Naive thymus-derived CD4-positive, alpha-beta T cell (primary cell): ENCODE measurements at regions not wholly inside any gene's neighbourhood (a gene's known extent, or its start where the extent isn't known, plus 50 kb on each side); places are given as distances from the start of the nearest gene placed in this dataset.
"Not testable (repeated sequence)": the region's sequence is repeated elsewhere in the genome, so short reads cannot be mapped to it uniquely, and the experiment has no call there.

ENCODE experiments used
- ATAC-seq: fragments of 150-1000 bp; cut with Tn5 transposase; 2 replicates; pipeline ENCODE4 v1.10.0; 2021; ENCODE audit warnings: mild to moderate bottlenecking, moderate library complexity
- CTCF ChIA-PET: fragments of 350-600 bp; sonication (Branson Sonifier 250); formaldehyde crosslinking; loops from one replicate; lab custom pipeline; 2021; ENCODE audit warnings: antibody characterized with exemption; lab: Charles Lee
- POLR2A ChIA-PET: fragments of 350-600 bp; sonication (Branson Sonifier 250); formaldehyde crosslinking; loops from one replicate; lab custom pipeline; 2021; ENCODE audit warnings: antibody characterized with exemption, inconsistent platforms; lab: Charles Lee
- DNase-seq, 9 donors: peaks; one replicate each; pipeline versions ENCODE4 v3.0.0 to v3.0.0-alpha.2; 2020 to 2022; ENCODE audit warnings: mixed read lengths in 1 of 9
- H3K27ac ChIP-seq: one replicate; pipeline ENCODE4 v1.7.0; 2013; ENCODE audit warnings: mild to moderate bottlenecking, low read depth, low read length, moderate library complexity
- H3K27me3 ChIP-seq, 2 donors: one replicate each; pipeline ENCODE4 v1.7.0; 2013; ENCODE audit warnings: low read length in 2 of 2, mild to moderate bottlenecking in 2 of 2, moderate library complexity in 2 of 2; ENCODE audit not compliant: control insufficient read depth in 2 of 2, insufficient read depth in 2 of 2
- H3K36me3 ChIP-seq, 3 experiments: 1 replicate in 2 of 3; 2 replicates in 1 of 3; pipeline ENCODE4 v1.7.0; 2013; ENCODE audit warnings: low read length in 3 of 3, mild to moderate bottlenecking in 3 of 3, moderate library complexity in 1 of 3; ENCODE audit not compliant: insufficient read depth in 3 of 3, control insufficient read depth in 2 of 3
- H3K4me1 ChIP-seq, 2 donors: one replicate each; pipeline ENCODE4 v1.7.0; 2013; ENCODE audit warnings: low read length in 2 of 2, mild to moderate bottlenecking in 2 of 2, moderate library complexity in 1 of 2; ENCODE audit not compliant: control insufficient read depth in 2 of 2, insufficient read depth in 2 of 2
- H3K4me3 ChIP-seq: 2 replicates; pipeline ENCODE4 v1.7.0; 2013; ENCODE audit warnings: mild to moderate bottlenecking, low read length
- H3K9me3 ChIP-seq, 3 experiments: 1 replicate in 2 of 3; 2 replicates in 1 of 3; pipeline ENCODE4 v1.7.0; 2013; ENCODE audit warnings: low read length in 3 of 3; ENCODE audit not compliant: control insufficient read depth in 2 of 3
- H3K27ac Mint-ChIP-seq, 9 donors: one replicate each; pipeline ENCODE4 v1.8.0; 2020 to 2022; ENCODE audit warnings: mixed read lengths in 9 of 9, mild to moderate bottlenecking in 8 of 9, moderate library complexity in 5 of 9, inconsistent platforms in 2 of 9
- H3K27me3 Mint-ChIP-seq, 5 donors: one replicate each; pipeline ENCODE4 v1.8.0; 2021 to 2022; ENCODE audit warnings: mixed read lengths in 5 of 5, mild to moderate bottlenecking in 1 of 5
- H3K36me3 Mint-ChIP-seq, 5 donors: one replicate each; pipeline ENCODE4 v1.8.0; 2020 to 2022; ENCODE audit warnings: mixed read lengths in 5 of 5, mild to moderate bottlenecking in 3 of 5, inconsistent platforms in 1 of 5
- H3K4me1 Mint-ChIP-seq, 7 donors: one replicate each; pipeline ENCODE4 v1.8.0; 2020 to 2022; ENCODE audit warnings: mixed read lengths in 7 of 7, mild to moderate bottlenecking in 3 of 7, inconsistent platforms in 1 of 7
- H3K4me3 Mint-ChIP-seq, 10 donors: one replicate each; pipeline ENCODE4 v1.8.0; 2020 to 2022; ENCODE audit warnings: mild to moderate bottlenecking in 10 of 10, mixed read lengths in 10 of 10, moderate library complexity in 6 of 10, inconsistent platforms in 2 of 10
- H3K9me3 Mint-ChIP-seq, 11 donors: one replicate each; pipeline ENCODE4 v1.8.0; 2020 to 2022; ENCODE audit warnings: mixed read lengths in 11 of 11, mild to moderate bottlenecking in 4 of 11, inconsistent platforms in 1 of 11, moderate library complexity in 1 of 11
- intact Hi-C, 2 donors: fragments of 100-400 bp; cut with micrococcal nuclease; formaldehyde crosslinking; loops; one replicate each; pipeline ENCODE4 v1.15.1; 2023

DNA sequence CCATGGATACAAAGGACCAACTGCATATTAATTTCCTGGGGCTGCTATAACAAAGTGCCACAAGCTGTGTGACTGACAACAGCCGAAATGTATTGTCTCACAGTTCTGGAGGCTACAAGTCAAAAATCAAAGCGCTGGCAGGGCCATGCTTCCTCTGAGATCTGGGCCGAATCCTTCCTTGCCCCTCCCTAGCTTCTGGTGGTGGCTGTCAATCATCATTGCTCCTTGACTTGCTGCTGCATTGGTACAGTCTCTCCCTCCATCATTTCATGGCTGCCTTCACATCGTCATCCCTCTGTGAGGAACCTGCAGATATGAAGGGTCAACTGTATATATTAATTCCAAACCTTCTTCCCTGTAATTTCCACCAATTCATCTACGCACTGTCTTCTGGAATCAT, 118.3 kb downstream of the EXOC5 start:
- no peaks in the 10 kb centered on the region for H3K9me3 Mint-ChIP-seq
- CTCF ChIA-PET, result interaction anchor here (0.9 kb wide), 1 partner anchor 21 kb away, joined by 3 read pairs; no protein-coding TSS in a partner anchor

DNA sequence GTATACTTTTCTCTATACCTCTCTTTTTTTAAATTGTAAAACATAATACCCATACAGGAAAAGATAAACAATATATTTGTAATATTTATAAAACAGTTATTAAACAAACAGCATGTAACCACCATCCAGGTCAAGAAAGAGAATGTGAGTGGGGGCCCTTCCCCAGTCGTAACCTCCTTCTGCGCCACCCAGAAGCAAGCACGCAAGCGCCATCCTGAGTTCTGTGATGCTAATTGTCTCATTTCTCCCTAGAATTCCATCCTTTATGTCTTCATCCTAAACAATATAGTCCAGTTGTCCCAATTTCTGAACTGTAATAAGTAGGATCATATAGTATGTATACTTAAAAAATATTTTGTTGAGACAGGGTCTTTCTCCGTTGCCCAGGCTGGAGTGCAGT, 129.5 kb downstream of the EXOC5 start:
- peaks cover 0 to 11% (median 0%) of the 10 kb centered on the region in 5 donors for H3K27me3 Mint-ChIP-seq
- Histone ChIP-seq H3K4me1 (no peaks in the 10 kb centered on the region), H3K27ac (no peak overlapping the region), H3K36me3 (no peaks in the 10 kb centered on the region), H3K27me3 (no peaks in the 10 kb centered on the region), H3K4me3 (no peak overlapping the region), H3K9me3 (no peaks in the 10 kb centered on the region)
- H3K9me3 Mint-ChIP-seq, result peaks cover 0 to 5% (median 0%) of the 10 kb centered on the region in 11 donors
- H3K4me3 Mint-ChIP-seq, result no peak overlapping the region
- CTCF ChIA-PET, result no interaction called here
- no peak for ATAC-seq
- no peak for DNase-seq
- intact Hi-C loops, result no loop called here
- H3K4me1 Mint-ChIP-seq, result peaks cover 0 to 1% (median 0%) of the 10 kb centered on the region in 7 donors
- POLR2A ChIA-PET, result no interaction called here
- no peaks in the 10 kb centered on the region for H3K36me3 Mint-ChIP-seq
- no peak overlapping the region for H3K27ac Mint-ChIP-seq

More for the DNA sequence above, 118.3 kb downstream of the EXOC5 start:
- no peaks in the 10 kb centered on the region for H3K36me3 Mint-ChIP-seq
- POLR2A ChIA-PET, result no interaction called here
- H3K27ac ChIP-seq, result no peak overlapping the region
- no peaks in the 10 kb centered on the region for H3K9me3 ChIP-seq
- peaks cover 3 to 18% (median 14%) of the 10 kb centered on the region in 5 donors for H3K27me3 Mint-ChIP-seq
- ATAC-seq (no peak), DNase-seq (no peak)
- no peaks in the 10 kb centered on the region for H3K4me1 Mint-ChIP-seq
- no peaks in the 10 kb centered on the region for H3K4me1 ChIP-seq
- no peaks in the 10 kb centered on the region for H3K36me3 ChIP-seq
- H3K4me3 ChIP-seq, result no peak overlapping the region
- intact Hi-C loops, result no loop called here
- no peak overlapping the region for H3K4me3 Mint-ChIP-seq
- no peaks in the 10 kb centered on the region for H3K27me3 ChIP-seq
- H3K27ac Mint-ChIP-seq, result no peak overlapping the region

DNA sequence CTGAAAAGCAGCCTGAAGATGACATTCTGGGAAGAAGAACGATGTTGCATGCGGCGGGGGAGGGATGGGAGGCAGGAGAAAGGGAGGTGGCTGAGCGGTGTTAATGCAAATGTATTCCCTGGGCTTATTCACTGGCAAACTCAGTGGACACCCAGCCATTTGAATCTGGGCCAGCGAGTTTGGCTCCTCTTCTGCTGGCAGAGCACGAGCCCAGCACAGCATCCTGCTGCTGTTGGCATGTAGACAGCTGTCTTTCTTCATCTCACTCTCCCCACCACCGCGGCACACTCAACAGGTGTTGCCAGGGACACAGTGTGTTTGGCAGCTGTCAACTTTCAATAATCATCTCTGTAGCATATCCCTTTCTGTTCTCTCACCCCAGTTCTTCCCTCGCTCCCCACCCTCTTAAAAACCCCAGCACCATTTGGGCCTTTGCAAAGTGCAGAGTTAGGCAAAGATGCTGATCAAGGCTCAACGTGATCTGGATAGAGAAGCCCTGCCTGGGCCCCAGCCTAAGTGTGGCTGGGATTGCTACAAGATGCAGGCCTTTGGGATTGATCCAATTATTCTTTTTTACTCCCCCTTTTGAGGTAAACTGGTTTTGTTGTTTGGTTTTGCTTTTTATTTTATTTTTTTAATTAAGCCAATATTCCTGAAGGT, 131.9 kb downstream of the EXOC5 start:
- H3K27ac Mint-ChIP-seq, result peak overlapping the region in 1 of 9 donors; percentile 51
- intact Hi-C loops, result no loop called here
- no peaks in the 10 kb centered on the region for H3K27me3 ChIP-seq
- H3K4me3 ChIP-seq, result no peak overlapping the region
- peaks cover 0 to 14% (median 0%) of the 10 kb centered on the region in 5 donors for H3K27me3 Mint-ChIP-seq
- ChIA-PET POLR2A (no interaction called here), CTCF (interaction anchor here (0.6 kb wide), 1 partner anchor 12 kb away, joined by 3 read pairs; no protein-coding TSS in a partner anchor)
- H3K4me1 ChIP-seq, result no peaks in the 10 kb centered on the region
- H3K27ac ChIP-seq, result no peak overlapping the region
- H3K4me1 Mint-ChIP-seq, result no peaks in the 10 kb centered on the region
- no peaks in the 10 kb centered on the region for H3K9me3 ChIP-seq
- H3K9me3 Mint-ChIP-seq, result peaks cover 0 to 5% (median 0%) of the 10 kb centered on the region in 11 donors
- DNase-seq (no peak), ATAC-seq (no peak)
- no peak overlapping the region for H3K4me3 Mint-ChIP-seq
- H3K36me3 ChIP-seq, result no peaks in the 10 kb centered on the region
- H3K36me3 Mint-ChIP-seq, result no peaks in the 10 kb centered on the region

DNA sequence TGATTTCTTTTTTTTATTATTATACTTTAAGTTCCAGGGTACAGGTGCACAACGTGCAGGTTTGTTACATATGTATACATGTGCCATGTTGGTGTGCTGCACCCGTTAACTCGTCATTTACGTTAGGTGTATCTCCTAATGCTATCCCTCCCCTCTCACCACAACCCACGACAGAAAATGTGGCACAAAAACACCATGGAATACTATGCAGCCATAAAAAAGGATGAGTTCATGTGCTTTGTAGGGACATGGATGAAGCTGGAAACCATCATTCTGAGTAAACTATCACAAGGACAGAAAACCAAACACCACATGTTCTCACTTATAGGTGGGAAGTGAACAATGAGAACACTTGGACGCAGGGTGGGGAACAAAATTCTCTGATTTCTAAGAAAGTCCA, 140.9 kb downstream of the EXOC5 start:
- H3K4me3 Mint-ChIP-seq, H3K9me3 ChIP-seq, H3K4me1 ChIP-seq, ATAC-seq, H3K36me3 ChIP-seq, H3K9me3 Mint-ChIP-seq, H3K4me1 Mint-ChIP-seq, CTCF ChIA-PET, H3K27me3 ChIP-seq, H3K4me3 ChIP-seq, H3K27ac ChIP-seq, POLR2A ChIA-PET, intact Hi-C loops, H3K36me3 Mint-ChIP-seq, DNase-seq, H3K27ac Mint-ChIP-seq: not testable (repeated sequence)
- peaks cover 0 to 28% (median 11%) of the 10 kb centered on the region in 5 donors for H3K27me3 Mint-ChIP-seq

DNA sequence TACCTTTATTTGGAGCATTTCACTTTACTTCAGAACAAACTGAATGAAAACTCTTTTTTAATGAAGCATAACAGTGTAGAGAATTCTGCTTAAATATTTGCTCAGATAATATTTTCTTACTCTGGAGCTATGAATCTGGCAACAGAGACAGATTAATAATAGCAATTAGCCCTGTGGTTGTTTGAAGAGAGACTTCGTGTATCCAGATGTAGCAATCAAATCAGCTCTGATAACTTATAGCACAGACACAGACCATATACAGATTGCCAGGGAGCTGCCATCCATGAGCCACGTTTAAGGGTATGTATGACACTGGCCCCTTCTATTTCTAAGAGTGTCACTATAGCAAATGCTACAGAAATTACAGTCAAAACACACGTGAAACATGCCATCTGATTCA, 146.6 kb downstream of the EXOC5 start:
- no peak overlapping the region for H3K27ac Mint-ChIP-seq
- no peaks in the 10 kb centered on the region for H3K9me3 ChIP-seq
- no peaks in the 10 kb centered on the region for H3K9me3 Mint-ChIP-seq
- no peak overlapping the region for H3K27ac ChIP-seq
- H3K4me1 Mint-ChIP-seq, result no peaks in the 10 kb centered on the region
- intact Hi-C loops, result no loop called here
- POLR2A ChIA-PET, result no interaction called here
- H3K4me3 ChIP-seq, result no peak overlapping the region
- ATAC-seq, result no peak
- no peaks in the 10 kb centered on the region for H3K27me3 ChIP-seq
- DNase-seq, result no peak
- no peak overlapping the region for H3K4me3 Mint-ChIP-seq
- H3K4me1 ChIP-seq, result no peaks in the 10 kb centered on the region
- no peaks in the 10 kb centered on the region for H3K36me3 Mint-ChIP-seq
- H3K27me3 Mint-ChIP-seq, result peaks cover 0 to 19% (median 7%) of the 10 kb centered on the region in 5 donors
- CTCF ChIA-PET, result no interaction called here
- no peaks in the 10 kb centered on the region for H3K36me3 ChIP-seq

DNA sequence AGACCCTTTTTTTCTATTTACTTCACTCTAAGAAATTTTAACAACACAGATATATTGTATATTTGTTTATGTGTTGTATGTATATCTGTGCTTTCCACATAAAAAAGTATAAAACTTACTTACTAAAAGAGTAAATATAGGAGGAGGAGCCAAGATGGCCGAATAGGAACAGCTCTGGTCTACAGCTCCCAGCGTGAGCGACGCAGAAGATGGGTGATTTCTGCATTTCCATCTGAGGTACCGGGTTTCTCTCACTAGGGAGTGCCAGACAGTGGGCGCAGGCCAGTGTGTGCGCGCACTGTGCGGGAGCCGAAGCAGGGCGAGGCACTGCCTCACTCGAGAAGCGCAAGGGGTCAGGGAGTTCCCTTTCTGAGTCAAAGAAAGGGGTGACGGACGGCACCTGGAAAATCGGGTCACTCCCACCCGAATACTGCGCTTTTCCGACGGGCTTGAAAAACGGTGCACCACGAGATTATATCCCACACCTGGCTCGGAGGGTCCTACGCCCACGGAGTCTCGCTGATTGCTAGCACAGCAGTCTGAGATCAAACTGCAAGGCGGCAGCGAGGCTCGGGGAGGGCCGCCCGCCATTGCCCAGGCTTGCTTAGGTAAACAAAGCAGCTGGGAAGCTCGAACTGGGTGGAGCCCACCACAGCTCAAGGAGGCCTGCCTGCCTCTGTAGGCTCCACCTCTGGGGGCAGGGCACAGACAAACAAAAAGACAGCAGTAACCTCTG, 156.5 kb downstream of the EXOC5 start:
- intact Hi-C loops, H3K9me3 ChIP-seq, H3K4me1 Mint-ChIP-seq, H3K27ac Mint-ChIP-seq, H3K27me3 ChIP-seq, H3K27ac ChIP-seq, POLR2A ChIA-PET, H3K4me3 ChIP-seq, H3K36me3 ChIP-seq, H3K36me3 Mint-ChIP-seq, H3K4me1 ChIP-seq, ATAC-seq, CTCF ChIA-PET: not testable (repeated sequence)
- Mint-ChIP-seq H3K27me3 (peaks cover 0 to 20% (median 13%) of the 10 kb centered on the region in 5 donors), H3K4me3 (peak overlapping the region in 4 of 10 donors; percentile 2 to 33 (median 30)), H3K9me3 (peaks cover 4 to 40% (median 12%) of the 10 kb centered on the region in 11 donors)
- DNase-seq, result peak in 1 of 9 donors; percentile 4
